D721Med (cell line): ENCODE measurements at regions not wholly inside any gene's neighbourhood (a gene's known extent, or its start where the extent isn't known, plus 50 kb on each side); places are given as distances from the start of the nearest gene placed in this dataset.

Experiments used
- DNase-seq: peaks from one replicate; pipeline ENCODE4 v3.0.0; 2011; ENCODE audit warnings: low spot score; ENCODE audit not compliant: insufficient read length
- FAIRE-seq: peaks from 2 replicates; lab custom pipeline; 2011; peaks lifted over from hg19 to GRCh38; lab: Jason Lieb, UNC
- CTCF ChIP-seq: IDR thresholded peaks from 2 replicates; pipeline ENCODE4 v1.5.1; 2012; ENCODE audit warnings: mild to moderate bottlenecking, control low read depth; ENCODE audit not compliant: insufficient read depth; ENCODE audit errors: missing control alignments

GRCh38 chr7:85310301-85310700 lies 123.4 kb upstream of the SEMA3D start:
- FAIRE-seq, result no peak

GRCh38 chr7:85306115-85306514 lies 119.3 kb upstream of the SEMA3D start:
- FAIRE-seq, result no peak
- no peak for TF ChIP-seq CTCF
- no peak for DNase-seq

More at GRCh38 chr7:85310301-85310700, 123.4 kb upstream of the SEMA3D start:
- no peak for TF ChIP-seq CTCF
- DNase-seq, result no peak

- TF ChIP-seq CTCF, result no peak
- no peak for DNase-seq
- no peak for FAIRE-seq
Observed at GRCh38 chr7:85294176-85294575, 107.3 kb upstream of the SEMA3D start.

GRCh38 chr7:85292908-85293576 lies 106.2 kb upstream of the SEMA3D start:
- DNase-seq (no peak), FAIRE-seq (no peak)
- TF ChIP-seq CTCF, result no peak

GRCh38 chr7:85290269-85290668 lies 103.4 kb upstream of the SEMA3D start:
- DNase-seq (no peak), FAIRE-seq (no peak)
- TF ChIP-seq CTCF, result no peak

- no peak for FAIRE-seq
- TF ChIP-seq CTCF, result no peak
Observed at GRCh38 chr7:85289279-85289678, 102.4 kb upstream of the SEMA3D start.

GRCh38 chr7:85287106-85287825 lies 100.4 kb upstream of the SEMA3D start:
- no peak for DNase-seq
- no peak for TF ChIP-seq CTCF
- no peak for FAIRE-seq

More at GRCh38 chr7:85289279-85289678, 102.4 kb upstream of the SEMA3D start:
- DNase-seq, result no peak
